A549 (cell line): ENCODE measurements at regions not wholly inside any gene's neighbourhood (a gene's known extent, or its start where the extent isn't known, plus 50 kb on each side); places are given as distances from the start of the nearest gene placed in this dataset.

Experiments
- ATAC-seq, 2 experiments: fragments of 200-7000 bp in 1 of 2; fragments of >200 bp in 1 of 2; cut with Nextera tagmentation in 1 of 2; cut with Tn5 transposase in 1 of 2; 3 replicates each; pipeline versions ENCODE4 v1.8.0 to v1.9.1; 2018 to 2020; ENCODE audit warnings: mild to moderate bottlenecking in 1 of 2, moderate library complexity in 1 of 2
- CTCF ChIA-PET: fragments of 300-600 bp; sonication (Branson Sonifier 250); formaldehyde crosslinking; extraction: SDS; loops from one replicate; lab custom pipeline; 2021; ENCODE audit warnings: antibody characterized with exemption, inconsistent platforms; lab: Yijun Ruan, JAX
- POLR2A ChIA-PET: fragments of 350-600 bp; formaldehyde crosslinking; extraction: SDS; loops from one replicate; lab custom pipeline; 2021; ENCODE audit warnings: antibody characterized with exemption, inconsistent platforms; lab: Yijun Ruan, JAX
- DNase-seq, 2 experiments: peaks; one replicate each; pipeline versions ENCODE4 v3.0.0 to v3.0.0-alpha.2; 2011 to 2016; ENCODE audit warnings: low read depth in 1 of 2, low spot score in 1 of 2
- FAIRE-seq: peaks from 2 replicates; lab custom pipeline; 2011; peaks lifted over from hg19 to GRCh38; lab: Jason Lieb, UNC
- H3K27ac ChIP-seq, 2 experiments: fragments of >200 bp; sonication (Bioruptor Twin); formaldehyde crosslinking; 3 replicates each; pipeline ENCODE4 v1.5.1; 2016 to 2017
- H3K4me1 ChIP-seq: fragments of >200 bp; sonication (Bioruptor Twin); formaldehyde crosslinking; 3 replicates; pipeline ENCODE4 v1.6.1; 2016
- H3K4me2 ChIP-seq: fragments of >200 bp; sonication (Bioruptor Twin); formaldehyde crosslinking; 3 replicates; pipeline ENCODE4 v1.6.1; 2016
- H3K4me3 ChIP-seq: fragments of >200 bp; sonication (Bioruptor Twin); formaldehyde crosslinking; 3 replicates; pipeline ENCODE4 v1.5.1; 2016
- H3K9me3 ChIP-seq: fragments of >200 bp; sonication (Bioruptor Twin); formaldehyde crosslinking; 3 replicates; pipeline ENCODE4 v1.6.1; 2016
- ATOH8 ChIP-seq: fragments of 250-450 bp; sonication (Bioruptor Pico); IDR thresholded peaks from 2 replicates; pipeline ENCODE4 v1.5.0; 2020; ENCODE audit warnings: low read depth, mild to moderate bottlenecking, moderate library complexity
- BHLHE40 ChIP-seq: IDR thresholded peaks from 2 replicates; pipeline ENCODE4 v1.6.1; 2012; ENCODE audit warnings: low read depth, low read length, inconsistent platforms
- CBX2 ChIP-seq: fragments of 200-600 bp; sonication (generic); IDR thresholded peaks from 2 replicates; pipeline ENCODE4 v1.6.1; 2016; ENCODE audit warnings: low read depth, mild to moderate bottlenecking, borderline replicate concordance
- CBX8 ChIP-seq: fragments of 200-600 bp; sonication (generic); IDR thresholded peaks from 2 replicates; pipeline ENCODE4 v1.6.1; 2016
- CHD4 ChIP-seq: fragments of 200-600 bp; sonication (generic); IDR thresholded peaks from 2 replicates; pipeline ENCODE4 v1.6.1; 2016; ENCODE audit warnings: antibody characterized with exemption, mild to moderate bottlenecking, borderline replicate concordance
- EHF ChIP-seq: fragments of 250-450 bp; sonication (Bioruptor Pico); IDR thresholded peaks from 2 replicates; pipeline ENCODE4 v1.5.0; 2020; ENCODE audit warnings: mild to moderate bottlenecking
- EHMT2 ChIP-seq: fragments of 200-600 bp; sonication (generic); IDR thresholded peaks from 2 replicates; pipeline ENCODE4 v1.6.1; 2016; ENCODE audit warnings: antibody characterized with exemption, low read depth, mild to moderate bottlenecking, moderate library complexity
- EP300 ChIP-seq, 2 experiments: fragments of >200 bp; sonication (Bioruptor Twin); formaldehyde crosslinking; IDR thresholded peaks; 2 replicates in 1 of 2; 3 replicates in 1 of 2; pipeline ENCODE4 v1.6.1; 2016 to 2017
- ESRRA ChIP-seq: fragments of 150-350 bp; IDR thresholded peaks from 2 replicates; pipeline ENCODE4 v1.6.1; 2014; ENCODE audit warnings: mild to moderate bottlenecking, low read length, borderline replicate concordance
- HDAC2 ChIP-seq: fragments of 200-600 bp; sonication (generic); IDR thresholded peaks from 2 replicates; pipeline ENCODE4 v1.6.1; 2016
- HOXB13 ChIP-seq: fragments of 250-450 bp; sonication (Bioruptor Pico); IDR thresholded peaks from 2 replicates; pipeline ENCODE4 v1.5.0; 2020; ENCODE audit warnings: low read depth, mild to moderate bottlenecking, moderate library complexity
- JUN ChIP-seq, 2 experiments: fragments of >200 bp; sonication (Bioruptor Twin); formaldehyde crosslinking; IDR thresholded peaks; 2 replicates in 1 of 2; 3 replicates in 1 of 2; pipeline ENCODE4 v1.6.1; 2016 to 2017
- JUNB ChIP-seq: fragments of >200 bp; sonication (Bioruptor Twin); formaldehyde crosslinking; IDR thresholded peaks from 2 replicates; pipeline ENCODE4 v1.6.1; 2016
- KDM1A ChIP-seq: fragments of 200-600 bp; sonication (generic); IDR thresholded peaks from 2 replicates; pipeline ENCODE4 v1.6.1; 2016; ENCODE audit warnings: low read depth, mild to moderate bottlenecking
- MAZ ChIP-seq: fragments of 150-350 bp; IDR thresholded peaks from 2 replicates; pipeline ENCODE4 v1.6.1; 2014; ENCODE audit warnings: antibody characterized with exemption, low read depth, low read length, borderline replicate concordance
- NPAS2 ChIP-seq: fragments of 250-450 bp; sonication (Bioruptor Pico); IDR thresholded peaks from 2 replicates; pipeline ENCODE4 v1.8.0; 2022; ENCODE audit warnings: mild to moderate bottlenecking, moderate library complexity, borderline replicate concordance
- NR3C1 ChIP-seq: fragments of >200 bp; sonication (Bioruptor Twin); formaldehyde crosslinking; IDR thresholded peaks from 3 replicates; pipeline ENCODE4 v1.6.1; 2017
- PHF8 ChIP-seq: fragments of 200-600 bp; sonication (generic); IDR thresholded peaks from 2 replicates; pipeline ENCODE4 v1.6.1; 2016; ENCODE audit warnings: low read depth, mild to moderate bottlenecking, antibody characterized with exemption, moderate library complexity, borderline replicate concordance
- POLR2A ChIP-seq: IDR thresholded peaks from 2 replicates; pipeline ENCODE4 v1.6.1; 2012; ENCODE audit warnings: mild to moderate bottlenecking, low read length
- POLR2AphosphoS2 ChIP-seq: conservative IDR thresholded peaks from 2 replicates; pipeline ENCODE4 v1.6.1; 2012; ENCODE audit warnings: low read length, improper control_type of control experiment, inconsistent platforms
- RAD21 ChIP-seq, 2 experiments: fragments of >200 bp in 1 of 2; sonication (Bioruptor Twin) in 1 of 2; formaldehyde crosslinking in 1 of 2; IDR thresholded peaks in 1 of 2; conservative IDR thresholded peaks in 1 of 2; 2 replicates in 1 of 2; 3 replicates in 1 of 2; pipeline ENCODE4 v1.6.1; 2012 to 2018; ENCODE audit warnings: inconsistent platforms in 1 of 2
- REST ChIP-seq: fragments of 200-600 bp; sonication (generic); IDR thresholded peaks from 2 replicates; pipeline ENCODE4 v1.6.1; 2016; ENCODE audit warnings: antibody characterized with exemption, mild to moderate bottlenecking, moderate library complexity
- SMC3 ChIP-seq: fragments of >200 bp; sonication (Bioruptor Twin); formaldehyde crosslinking; IDR thresholded peaks from 3 replicates; pipeline ENCODE4 v1.6.1; 2018; ENCODE audit warnings: inconsistent platforms
- TP53 ChIP-seq: fragments of 250-450 bp; sonication (Bioruptor Pico); IDR thresholded peaks from 2 replicates; pipeline ENCODE4 v1.5.0; 2021; ENCODE audit warnings: mild to moderate bottlenecking, moderate library complexity
- ZFP36 ChIP-seq: fragments of 450-650 bp; IDR thresholded peaks from 2 replicates; pipeline ENCODE4 v1.6.1; 2014; ENCODE audit warnings: borderline replicate concordance; ENCODE audit not compliant: partially characterized antibody
- ZSCAN20 ChIP-seq: fragments of 250-450 bp; sonication (Bioruptor Pico); IDR thresholded peaks from 2 replicates; pipeline ENCODE4 v1.8.0; 2022; ENCODE audit warnings: mild to moderate bottlenecking, moderate library complexity
- WGBS: methylation state at CpG from one replicate; pipeline ENCODE4 v1.1.6; 2017; ENCODE audit errors: missing lambda C conversion rate; 5-methylcytosine and 5-hydroxymethylcytosine counted together
- TF ChIP-seq, protein P1 (sequence below): IDR thresholded peaks from 2 replicates; pipeline ENCODE4 v1.6.1; 2012
- TF ChIP-seq, protein P2 (sequence below): fragments of >200 bp; sonication (Bioruptor Twin); formaldehyde crosslinking; IDR thresholded peaks from 2 replicates; pipeline ENCODE4 v1.6.1; 2016
- TF ChIP-seq, protein P3 (sequence below): fragments of >200 bp; sonication (Bioruptor Twin); formaldehyde crosslinking; IDR thresholded peaks from 3 replicates; pipeline ENCODE4 v1.6.1; 2016
- TF ChIP-seq, protein P4 (sequence below): IDR thresholded peaks from 2 replicates; pipeline ENCODE4 v1.6.1; 2012; ENCODE audit warnings: low read depth, borderline replicate concordance
- TF ChIP-seq, protein P5 (sequence below): IDR thresholded peaks from 2 replicates; pipeline ENCODE4 v1.6.1; 2012

DNA sequence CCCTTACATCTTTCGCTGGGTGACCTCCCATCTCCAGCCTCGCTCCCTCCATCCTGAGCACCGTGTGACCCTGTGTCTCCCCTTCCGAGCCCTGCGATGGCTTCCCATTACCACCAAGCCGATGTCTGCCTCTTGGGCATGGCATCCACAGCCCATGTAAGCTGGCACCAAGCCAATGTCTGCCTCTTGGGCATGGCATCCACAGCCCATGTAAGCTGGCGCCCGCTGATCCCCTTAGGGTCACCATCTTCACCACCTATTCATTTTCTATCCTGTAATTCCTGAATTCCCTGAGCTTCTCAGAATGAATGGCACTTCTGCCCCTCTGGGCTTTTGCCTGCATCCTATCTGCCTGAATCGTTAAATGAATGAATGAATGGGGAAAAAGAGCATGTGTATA lies 478.2 kb upstream of the CCL2 start:
- H3K4me2 ChIP-seq, result no peak overlapping the region
- ATAC-seq (no peak), FAIRE-seq (no peak), DNase-seq (no peak)
- H3K9me3 ChIP-seq, result no peaks in the 10 kb centered on the region
- POLR2A ChIA-PET, result no interaction called here
- 30% methylated on average over 9 of the region's 9 CpGs for WGBS
- no peak overlapping the region for H3K4me3 ChIP-seq
- TF ChIP-seq EHF (CRISPR knock-in tag), result no peak
- no peak for TF ChIP-seq ZFP36
- TF ChIP-seq NR3C1, result no peak
- TF ChIP-seq CBX2, result no peak
- TF ChIP-seq BHLHE40, result no peak
- TF ChIP-seq EP300 (IDR thresholded peaks at IDR 0.05), result no peak
- no peak for TF ChIP-seq ESRRA
- TF ChIP-seq, protein P1, sequence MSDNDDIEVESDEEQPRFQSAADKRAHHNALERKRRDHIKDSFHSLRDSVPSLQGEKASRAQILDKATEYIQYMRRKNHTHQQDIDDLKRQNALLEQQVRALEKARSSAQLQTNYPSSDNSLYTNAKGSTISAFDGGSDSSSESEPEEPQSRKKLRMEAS, result no peak
- TF ChIP-seq ATOH8 (CRISPR knock-in tag), result no peak
- TF ChIP-seq ZSCAN20, result no peak
- no peak for TF ChIP-seq SMC3
- no peak for TF ChIP-seq JUNB
- no peak for TF ChIP-seq KDM1A
- TF ChIP-seq POLR2AphosphoS2, result no peak
- no peak for TF ChIP-seq POLR2A
- TF ChIP-seq HDAC2, result no peak
- TF ChIP-seq, protein P2, sequence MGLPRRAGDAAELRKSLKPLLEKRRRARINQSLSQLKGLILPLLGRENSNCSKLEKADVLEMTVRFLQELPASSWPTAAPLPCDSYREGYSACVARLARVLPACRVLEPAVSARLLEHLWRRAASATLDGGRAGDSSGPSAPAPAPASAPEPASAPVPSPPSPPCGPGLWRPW, result no peak
- TF ChIP-seq NPAS2 (CRISPR knock-in tag), result no peak
- no peak for TF ChIP-seq EHMT2
- H3K4me1 ChIP-seq, result no peaks in the 10 kb centered on the region
- CTCF ChIA-PET, result interaction anchor here (0.6 to 5.6 kb wide), 6 partner anchors 13 to 1252 kb away, joined by 3 to 42 read pairs (median 6); no protein-coding TSS in a partner anchor
- H3K27ac ChIP-seq, result no peak overlapping the region

DNA sequence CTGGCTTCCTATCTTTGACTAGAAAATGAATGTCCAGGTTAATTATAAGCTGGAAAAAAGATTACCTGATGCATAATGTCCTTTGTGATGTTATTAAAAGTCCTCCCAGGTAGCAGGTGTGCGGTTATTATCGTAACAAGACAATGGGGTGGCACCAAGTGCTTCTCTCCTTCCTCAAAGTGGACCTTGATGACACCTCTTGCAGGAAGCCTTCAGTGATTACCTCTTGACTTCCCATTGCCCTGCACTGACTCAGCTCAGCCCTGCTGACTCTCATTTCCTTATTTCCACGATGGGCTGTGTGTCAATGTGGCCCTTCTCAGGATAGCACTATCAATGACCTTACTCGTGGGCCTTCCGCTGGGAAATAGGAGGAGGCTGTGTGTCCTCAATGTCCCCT lies 477.4 kb upstream of the CCL2 start:
- no peak for ATAC-seq
- DNase-seq, result no peak
- no peak for FAIRE-seq
- CTCF ChIA-PET, result interaction anchor here (0.8 to 5.6 kb wide), 17 partner anchors 8 to 584 kb away, joined by 3 to 42 read pairs (median 4); no protein-coding TSS in a partner anchor
- whole genome bisulfite sequencing, result 60% methylated on average over 5 of the region's 5 CpGs
- POLR2A ChIA-PET, result no interaction called here
- Histone ChIP-seq H3K27ac (no peak overlapping the region), H3K4me2 (no peak overlapping the region), H3K4me1 (no peaks in the 10 kb centered on the region), H3K4me3 (no peak overlapping the region), H3K9me3 (no peaks in the 10 kb centered on the region)
- TF ChIP-seq, protein P3, sequence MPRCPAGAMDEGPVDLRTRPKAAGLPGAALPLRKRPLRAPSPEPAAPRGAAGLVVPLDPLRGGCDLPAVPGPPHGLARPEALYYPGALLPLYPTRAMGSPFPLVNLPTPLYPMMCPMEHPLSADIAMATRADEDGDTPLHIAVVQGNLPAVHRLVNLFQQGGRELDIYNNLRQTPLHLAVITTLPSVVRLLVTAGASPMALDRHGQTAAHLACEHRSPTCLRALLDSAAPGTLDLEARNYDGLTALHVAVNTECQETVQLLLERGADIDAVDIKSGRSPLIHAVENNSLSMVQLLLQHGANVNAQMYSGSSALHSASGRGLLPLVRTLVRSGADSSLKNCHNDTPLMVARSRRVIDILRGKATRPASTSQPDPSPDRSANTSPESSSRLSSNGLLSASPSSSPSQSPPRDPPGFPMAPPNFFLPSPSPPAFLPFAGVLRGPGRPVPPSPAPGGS, result no peak
- TF ChIP-seq REST (no peak), JUN (IDR thresholded peaks at IDR 0.05) (no peak), MAZ (no peak), JUNB (no peak), TP53 (no peak), HOXB13 (CRISPR knock-in tag) (no peak), ATOH8 (CRISPR knock-in tag) (no peak), NR3C1 (no peak), CBX8 (no peak), PHF8 (no peak), POLR2A (no peak), CHD4 (no peak), RAD21 (conservative IDR thresholded peaks at IDR 0.05 in 1 of 2, IDR thresholded peaks at IDR 0.05 in 1 of 2) (no peak)
- TF ChIP-seq, protein P2, result no peak
- TF ChIP-seq, protein P4, sequence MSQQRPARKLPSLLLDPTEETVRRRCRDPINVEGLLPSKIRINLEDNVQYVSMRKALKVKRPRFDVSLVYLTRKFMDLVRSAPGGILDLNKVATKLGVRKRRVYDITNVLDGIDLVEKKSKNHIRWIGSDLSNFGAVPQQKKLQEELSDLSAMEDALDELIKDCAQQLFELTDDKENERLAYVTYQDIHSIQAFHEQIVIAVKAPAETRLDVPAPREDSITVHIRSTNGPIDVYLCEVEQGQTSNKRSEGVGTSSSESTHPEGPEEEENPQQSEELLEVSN, result no peak
- TF ChIP-seq, protein P5, sequence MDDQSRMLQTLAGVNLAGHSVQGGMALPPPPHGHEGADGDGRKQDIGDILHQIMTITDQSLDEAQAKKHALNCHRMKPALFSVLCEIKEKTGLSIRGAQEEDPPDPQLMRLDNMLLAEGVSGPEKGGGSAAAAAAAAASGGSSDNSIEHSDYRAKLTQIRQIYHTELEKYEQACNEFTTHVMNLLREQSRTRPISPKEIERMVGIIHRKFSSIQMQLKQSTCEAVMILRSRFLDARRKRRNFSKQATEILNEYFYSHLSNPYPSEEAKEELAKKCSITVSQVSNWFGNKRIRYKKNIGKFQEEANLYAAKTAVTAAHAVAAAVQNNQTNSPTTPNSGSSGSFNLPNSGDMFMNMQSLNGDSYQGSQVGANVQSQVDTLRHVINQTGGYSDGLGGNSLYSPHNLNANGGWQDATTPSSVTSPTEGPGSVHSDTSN, result no peak
